Glomerular visceral epithelial cell (primary cell): ENCODE measurements at regions not wholly inside any gene's neighbourhood (a gene's known extent, or its start where the extent isn't known, plus 50 kb on each side); places are given as distances from the start of the nearest gene placed in this dataset.

Source experiments
- DNase-seq: peaks from one replicate; pipeline ENCODE4 v3.0.0-alpha.2; 2016; ENCODE audit errors: extremely low spot score

GRCh38 chr17:68740555-68741447, 139.6 kb upstream of the FAM20A start:
- DNase-seq: peak; percentile 8

- DNase-seq: no peak
Measured at GRCh38 chr17:68737761-68738443, 136.7 kb upstream of the FAM20A start.

- DNase-seq: no peak
Measured at GRCh38 chr17:68734931-68735330, 133.8 kb upstream of the FAM20A start.

GRCh38 chr17:68734187-68734900, 133.2 kb upstream of the FAM20A start:
- no peak for DNase-seq

GRCh38 chr17:68733241-68734176, 132.3 kb upstream of the FAM20A start:
- DNase-seq: peak; percentile 6

GRCh38 chr17:68732301-68732749, 131.2 kb upstream of the FAM20A start:
- DNase-seq: no peak

GRCh38 chr17:68731465-68731864, 130.3 kb upstream of the FAM20A start:
- no peak for DNase-seq

- no peak for DNase-seq
Measured at GRCh38 chr17:68719431-68719830, 118.3 kb upstream of the FAM20A start.

GRCh38 chr17:68718926-68719325, 117.8 kb upstream of the FAM20A start:
- DNase-seq: no peak

- DNase-seq: no peak
Measured at GRCh38 chr17:68718465-68718864, 117.3 kb upstream of the FAM20A start.

- DNase-seq: no peak
Measured at GRCh38 chr17:68714676-68715075, 113.5 kb upstream of the FAM20A start.

- no peak for DNase-seq
Measured at GRCh38 chr17:68711858-68712257, 110.7 kb upstream of the FAM20A start.

- no peak for DNase-seq
Measured at GRCh38 chr17:68710976-68711375, 109.8 kb upstream of the FAM20A start.

GRCh38 chr17:68710035-68710780, 109.0 kb upstream of the FAM20A start:
- DNase-seq: no peak

- DNase-seq: no peak
Measured at GRCh38 chr17:68709461-68709860, 108.3 kb upstream of the FAM20A start.

- DNase-seq: no peak
Measured at GRCh38 chr17:68707031-68707430, 105.9 kb upstream of the FAM20A start.

- no peak for DNase-seq
Measured at GRCh38 chr17:68706356-68706920, 105.3 kb upstream of the FAM20A start.

GRCh38 chr17:68705714-68706076, 104.5 kb upstream of the FAM20A start:
- DNase-seq: no peak

- no peak for DNase-seq
Measured at GRCh38 chr17:68704871-68705713, 103.9 kb upstream of the FAM20A start.
